DND-41 (cell line): ENCODE measurements at regions not wholly inside any gene's neighbourhood (a gene's known extent, or its start where the extent isn't known, plus 50 kb on each side); places are given as distances from the start of the nearest gene placed in this dataset.

Experiments
- ATAC-seq: fragments of 200-7000 bp; cut with Tn5 transposase; 3 replicates; pipeline ENCODE4 v1.9.1; 2021; ENCODE audit warnings: low read depth; ENCODE audit not compliant: insufficient read depth
- DNase-seq: peaks from one replicate; pipeline ENCODE4 v3.0.0-alpha.2; 2020
- H2AFZ ChIP-seq: 2 replicates; pipeline ENCODE4 v1.6.0; 2012; ENCODE audit warnings: low read depth, low read length
- H3K27ac ChIP-seq: 2 replicates; pipeline ENCODE4 v1.5.1; 2012; ENCODE audit warnings: low read length, inconsistent platforms
- H3K27me3 ChIP-seq: fragments of 200-600 bp; sonication (generic); 2 replicates; pipeline ENCODE4 v1.6.0; 2012; ENCODE audit warnings: low read length, mild to moderate bottlenecking, inconsistent platforms; ENCODE audit not compliant: insufficient read depth, poor library complexity
- H3K36me3 ChIP-seq: 2 replicates; pipeline ENCODE4 v1.5.1; 2012; ENCODE audit warnings: low read length, inconsistent platforms; ENCODE audit not compliant: insufficient read depth
- H3K4me1 ChIP-seq: 2 replicates; pipeline ENCODE4 v1.5.1; 2012; ENCODE audit warnings: mild to moderate bottlenecking, low read length; ENCODE audit not compliant: insufficient read depth
- H3K4me2 ChIP-seq: 2 replicates; pipeline ENCODE4 v1.6.0; 2012; ENCODE audit warnings: mild to moderate bottlenecking, moderate library complexity, low read length, inconsistent platforms; ENCODE audit not compliant: insufficient read depth
- H3K4me3 ChIP-seq, 2 experiments: fragments of 200-600 bp in 1 of 2; shearing (Covaris generic) in 1 of 2; 2 replicates each; pipeline ENCODE4 v1.5.1; 2012 to 2016; ENCODE audit warnings: inconsistent platforms in 2 of 2, low read length in 2 of 2, mild to moderate bottlenecking in 2 of 2, low read depth in 1 of 2, moderate library complexity in 1 of 2
- H3K79me2 ChIP-seq: 2 replicates; pipeline ENCODE4 v1.6.0; 2012; ENCODE audit warnings: low read length, inconsistent platforms; ENCODE audit not compliant: insufficient read depth
- H3K9ac ChIP-seq: 2 replicates; pipeline ENCODE4 v1.6.0; 2012; ENCODE audit warnings: low read depth, mild to moderate bottlenecking, inconsistent platforms, low read length, moderate library complexity
- H3K9me3 ChIP-seq: 2 replicates; pipeline ENCODE4 v1.5.1; 2012; ENCODE audit warnings: low read length, moderate library complexity, mild to moderate bottlenecking, inconsistent platforms; ENCODE audit not compliant: insufficient read depth, severe bottlenecking
- H4K20me1 ChIP-seq: 2 replicates; pipeline ENCODE4 v1.6.0; 2012; ENCODE audit warnings: low read length; ENCODE audit not compliant: insufficient read depth
- CTCF ChIP-seq: IDR thresholded peaks from 2 replicates; pipeline ENCODE4 v1.5.1; 2012; ENCODE audit warnings: borderline replicate concordance, low read length, moderate library complexity, mild to moderate bottlenecking; ENCODE audit not compliant: poor library complexity, severe bottlenecking; ENCODE audit errors: extremely low read depth
- EZH2 ChIP-seq: IDR thresholded peaks from 3 replicates; pipeline ENCODE4 v1.6.1; 2012; ENCODE audit warnings: borderline replicate concordance, low read depth, mild to moderate bottlenecking, moderate library complexity, low read length, inconsistent platforms; ENCODE audit not compliant: severe bottlenecking

GRCh38 chr16:80040413-80040812, 439.9 kb upstream of the MAF start:
- H4K20me1 ChIP-seq: no peaks in the 10 kb centered on the region
- H3K9ac ChIP-seq: no peak overlapping the region
- H3K4me3 ChIP-seq: no peak overlapping the region
- no peaks in the 10 kb centered on the region for H3K36me3 ChIP-seq
- H3K4me2 ChIP-seq: no peak overlapping the region
- ATAC-seq (no peak), DNase-seq (no peak)
- no peaks in the 10 kb centered on the region for H3K27me3 ChIP-seq
- no peak overlapping the region for H3K27ac ChIP-seq
- H3K4me1 ChIP-seq: no peaks in the 10 kb centered on the region
- H3K79me2 ChIP-seq: no peaks in the 10 kb centered on the region
- no peak for TF ChIP-seq EZH2
- no peak for TF ChIP-seq CTCF
- no peaks in the 10 kb centered on the region for H3K9me3 ChIP-seq
- no peak overlapping the region for H2AFZ ChIP-seq

DNA sequence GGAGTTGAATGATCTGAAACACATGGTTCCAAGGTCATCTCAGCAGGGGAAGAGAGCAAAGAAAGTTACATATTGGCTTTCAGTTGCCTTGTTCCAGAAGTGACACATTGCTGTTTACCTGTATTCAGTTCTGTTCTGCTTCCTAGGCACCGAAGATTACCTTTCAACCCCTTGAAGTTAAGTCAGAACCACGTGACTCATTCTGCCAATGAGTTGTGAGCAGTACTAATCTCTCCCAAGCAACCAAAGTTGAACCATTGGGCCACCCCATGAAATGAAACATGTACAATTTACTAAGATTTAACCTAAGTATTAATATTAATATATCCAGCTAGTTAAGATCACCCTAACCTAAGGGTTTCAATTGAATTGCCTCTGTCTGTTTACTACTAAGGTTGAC, 439.2 kb upstream of the MAF start:
- no peak overlapping the region for H2AFZ ChIP-seq
- no peak overlapping the region for H3K9ac ChIP-seq
- no peak for ATAC-seq
- H4K20me1 ChIP-seq: no peaks in the 10 kb centered on the region
- H3K36me3 ChIP-seq: no peaks in the 10 kb centered on the region
- H3K27me3 ChIP-seq: no peaks in the 10 kb centered on the region
- no peaks in the 10 kb centered on the region for H3K79me2 ChIP-seq
- H3K4me1 ChIP-seq: no peaks in the 10 kb centered on the region
- H3K4me3 ChIP-seq: no peak overlapping the region
- no peak for DNase-seq
- no peaks in the 10 kb centered on the region for H3K9me3 ChIP-seq
- TF ChIP-seq EZH2 (no peak), CTCF (no peak)
- H3K4me2 ChIP-seq: no peak overlapping the region
- H3K27ac ChIP-seq: no peak overlapping the region

GRCh38 chr16:80038566-80038965, 438.0 kb upstream of the MAF start:
- TF ChIP-seq EZH2 (no peak), CTCF (no peak)
- Histone ChIP-seq H3K4me2 (no peak overlapping the region), H3K4me1 (no peaks in the 10 kb centered on the region), H3K79me2 (no peaks in the 10 kb centered on the region), H3K27me3 (no peaks in the 10 kb centered on the region), H3K36me3 (no peaks in the 10 kb centered on the region), H3K27ac (no peak overlapping the region), H3K9ac (no peak overlapping the region), H3K4me3 (no peak overlapping the region), H4K20me1 (no peaks in the 10 kb centered on the region), H3K9me3 (no peaks in the 10 kb centered on the region), H2AFZ (no peak overlapping the region)
- ATAC-seq (no peak), DNase-seq (no peak)

DNA sequence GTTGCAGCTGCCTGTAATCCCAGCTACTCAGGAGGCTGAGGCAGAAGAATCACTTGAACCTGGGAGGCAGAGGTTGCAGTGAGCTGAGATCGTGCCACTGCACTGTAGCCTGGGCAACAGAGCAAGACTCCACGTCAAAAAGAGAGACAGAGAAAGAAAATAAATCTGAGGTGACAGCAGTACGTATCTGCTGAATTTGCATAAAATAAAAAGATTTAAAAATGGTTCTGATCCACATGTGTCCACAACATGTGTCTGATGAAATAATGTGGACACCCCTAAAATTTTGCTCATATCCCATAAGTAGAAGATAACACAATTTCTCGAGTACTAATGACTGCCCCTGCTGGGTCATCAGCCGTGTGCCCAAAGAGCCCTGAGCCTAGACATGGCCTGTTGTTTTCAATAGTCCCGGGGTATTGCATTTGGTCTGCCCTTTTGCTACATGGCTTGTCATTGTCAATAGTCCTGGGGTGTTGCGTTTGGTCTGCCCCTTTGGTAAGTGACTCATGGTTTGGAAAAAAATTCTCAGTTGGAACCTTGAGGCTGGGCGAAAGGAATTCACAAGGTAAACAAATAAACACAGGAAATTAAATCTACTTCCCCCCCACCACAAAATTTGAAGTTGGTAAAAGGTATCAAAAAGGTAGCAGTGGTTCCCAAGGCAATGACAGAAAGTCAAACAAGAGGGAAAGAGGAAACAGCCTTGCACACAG, 434.6 kb upstream of the MAF start:
- no peaks in the 10 kb centered on the region for H3K9me3 ChIP-seq
- H3K27ac ChIP-seq: no peak overlapping the region
- DNase-seq (no peak), ATAC-seq (no peak)
- H3K4me3 ChIP-seq: no peak overlapping the region
- H3K36me3 ChIP-seq: no peaks in the 10 kb centered on the region
- H3K4me2 ChIP-seq: no peak overlapping the region
- no peak overlapping the region for H3K9ac ChIP-seq
- no peaks in the 10 kb centered on the region for H3K4me1 ChIP-seq
- no peak overlapping the region for H2AFZ ChIP-seq
- no peaks in the 10 kb centered on the region for H3K27me3 ChIP-seq
- no peaks in the 10 kb centered on the region for H3K79me2 ChIP-seq
- TF ChIP-seq CTCF: no peak
- TF ChIP-seq EZH2: no peak
- H4K20me1 ChIP-seq: no peaks in the 10 kb centered on the region
